ENCODE measurements at regions not wholly inside any gene's neighbourhood (a gene's known extent, or its start where the extent isn't known, plus 50 kb on each side); places are given as distances from the start of the nearest gene placed in this dataset.

DNA sequence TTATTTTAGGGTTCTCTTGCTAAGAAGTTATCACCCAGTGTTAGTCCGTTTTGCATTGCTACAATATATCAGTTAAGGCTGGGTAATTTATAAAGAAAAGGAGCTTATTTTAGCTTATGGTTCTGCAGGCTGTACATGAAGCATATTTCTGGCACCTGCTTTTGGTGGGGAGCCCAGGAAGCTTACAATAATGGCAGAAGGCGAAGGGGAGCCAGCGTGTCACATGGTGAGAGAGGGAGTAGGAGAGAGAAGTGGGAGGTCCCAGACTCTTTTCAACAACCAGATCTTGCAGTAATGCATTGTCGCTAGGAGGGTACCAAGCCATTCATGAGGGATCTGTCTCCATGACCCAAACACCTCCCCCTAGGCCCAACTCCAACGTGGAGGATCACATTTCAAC is 688.8 kb upstream of the PIK3C3 start:
- TF ChIP-seq CTCF (IDR thresholded peaks at IDR 0.05; ENCODE audit: low read length), result no peak
- TF ChIP-seq EZH2 (IDR thresholded peaks at IDR 0.05; ENCODE audit: borderline replicate concordance, low read length), result no peak
